NCI-H2081 (cell line): ENCODE measurements at regions not wholly inside any gene's neighbourhood (a gene's known extent, or its start where the extent isn't known, plus 50 kb on each side); places are given as distances from the start of the nearest gene placed in this dataset.
"Not testable (repeated sequence)": the region's sequence is repeated elsewhere in the genome, so short reads cannot be mapped to it uniquely, and the experiment has no call there.

Experiments
- DNase-seq, 2 experiments: peaks; one replicate each; lab custom pipeline; 2025; lab: John Stamatoyannopoulos, UW

DNA sequence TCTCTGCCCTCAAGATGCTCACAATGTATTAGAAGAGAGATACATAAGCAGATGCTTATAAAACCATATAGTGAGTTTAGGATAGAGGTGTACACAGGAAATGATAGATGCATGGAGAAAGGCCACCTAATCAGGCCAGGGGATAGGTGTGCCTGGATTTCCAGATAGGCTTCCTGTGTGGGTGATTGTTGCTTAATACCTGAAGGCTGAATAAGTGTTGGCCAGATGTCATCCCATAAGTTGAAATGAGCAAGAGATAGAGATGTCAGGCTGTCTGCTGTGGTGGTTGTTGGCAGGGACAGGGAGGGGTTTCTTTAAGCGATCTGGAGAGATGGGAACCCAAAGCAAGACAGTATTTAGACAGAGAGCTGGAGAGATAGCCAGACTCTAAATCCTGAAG, 109.8 kb upstream of the SGK1 start:
- no peak for DNase-seq

DNA sequence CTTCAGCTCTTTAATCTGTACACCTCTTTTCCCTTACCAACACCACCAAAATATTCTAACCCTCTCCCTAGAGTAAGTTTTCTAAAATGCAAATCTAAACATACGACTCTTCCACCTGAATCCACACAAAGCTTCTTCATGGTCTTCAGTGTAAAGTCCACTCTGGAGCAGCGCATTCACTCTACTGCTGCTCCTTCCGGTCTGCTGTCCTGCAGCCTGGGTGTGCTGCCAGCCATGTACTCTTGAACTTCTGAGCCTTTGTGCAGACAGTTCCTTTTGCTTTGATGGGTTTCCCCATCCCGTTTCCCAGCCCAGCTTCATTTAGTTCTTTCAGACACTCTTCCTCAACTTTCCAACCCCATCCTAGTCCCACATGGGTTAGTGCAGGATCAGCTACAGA, 108.7 kb upstream of the SGK1 start:
- no peak for DNase-seq

DNA sequence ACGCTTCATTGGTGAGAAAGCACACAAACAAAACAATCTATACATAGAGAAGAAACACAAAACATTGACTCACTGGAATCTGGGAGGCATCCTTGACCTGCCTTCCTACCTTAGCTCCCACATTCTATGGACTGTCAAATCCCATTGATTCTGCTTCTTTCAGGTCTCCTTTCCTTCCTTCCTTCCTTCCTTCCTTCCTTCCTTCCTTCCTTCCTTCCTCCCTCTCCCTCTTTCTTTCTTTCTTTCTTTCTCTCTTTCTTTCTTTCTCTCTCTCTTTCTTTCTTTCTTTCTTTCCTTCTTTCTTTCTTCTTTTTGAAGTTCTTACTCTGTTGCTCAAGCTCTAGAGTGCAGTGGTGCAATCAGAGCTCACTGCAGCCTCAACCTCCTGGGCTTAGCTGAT, 108.0 kb upstream of the SGK1 start:
- not testable (repeated sequence) for DNase-seq

DNA sequence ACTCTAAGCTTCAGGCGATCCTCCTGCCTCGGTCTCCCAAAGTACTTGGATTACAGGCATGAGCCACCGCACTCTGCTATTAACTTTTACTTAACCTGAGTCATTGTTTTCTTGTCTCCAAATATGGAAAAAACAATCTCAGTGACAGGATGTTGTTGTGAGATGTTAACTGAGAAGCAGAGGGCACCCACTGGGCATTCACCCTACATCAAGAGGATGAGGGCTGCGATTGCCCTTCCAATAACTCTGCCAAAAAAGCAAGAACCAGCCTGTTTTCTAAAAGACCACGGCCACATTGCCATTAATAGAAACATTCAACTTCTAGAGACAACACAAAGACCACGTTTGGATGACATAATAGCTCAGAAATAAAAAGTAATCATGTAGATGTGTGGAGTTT, 107.6 kb upstream of the SGK1 start:
- DNase-seq, result no peak

DNA sequence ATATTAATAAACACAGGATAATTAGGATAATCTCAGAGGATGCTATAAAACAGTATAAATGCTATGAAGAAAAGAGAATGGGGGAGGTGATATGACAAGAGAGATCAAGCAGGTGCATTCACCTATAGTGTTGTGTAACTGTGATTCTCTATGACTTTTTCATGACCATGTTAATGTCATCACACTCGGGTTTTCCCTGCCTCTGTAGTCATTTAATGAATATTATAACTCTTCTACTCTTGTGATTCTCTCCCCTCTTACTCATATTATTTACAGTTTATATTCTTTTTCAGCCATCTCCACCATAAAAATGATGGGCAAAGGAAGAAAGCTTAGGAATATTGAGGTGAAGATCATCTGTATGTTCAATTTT, 106.9 kb upstream of the SGK1 start:
- no peak for DNase-seq

DNA sequence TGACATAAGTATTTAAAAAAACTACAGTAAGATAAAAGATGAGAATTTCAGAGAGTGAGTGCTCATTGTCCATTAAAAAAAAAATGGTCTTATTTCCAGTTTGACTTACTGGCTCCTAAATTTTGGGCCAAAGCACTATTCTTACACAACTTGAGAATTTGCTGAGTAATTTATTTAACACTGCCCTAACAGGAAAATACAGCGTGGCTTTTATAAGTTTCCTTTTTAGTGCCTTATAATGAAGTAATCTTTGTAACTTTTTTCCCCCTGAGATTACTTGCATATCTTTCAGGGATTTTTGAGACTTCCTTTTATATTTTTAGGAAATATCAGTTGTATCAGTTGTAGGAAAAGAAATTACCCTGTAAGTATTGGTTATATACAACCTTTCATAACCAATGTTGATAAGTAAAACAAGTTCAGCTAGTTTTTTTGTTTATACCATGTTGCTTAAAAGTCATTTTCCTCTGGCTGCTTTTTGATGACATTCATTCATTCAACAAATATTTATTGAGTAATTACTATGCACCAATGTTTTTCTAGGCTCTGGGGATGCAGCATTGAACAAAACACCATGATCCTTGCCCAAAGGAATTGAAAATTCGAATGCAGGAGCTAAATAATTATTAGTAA, 106.4 kb upstream of the SGK1 start:
- no peak for DNase-seq

DNA sequence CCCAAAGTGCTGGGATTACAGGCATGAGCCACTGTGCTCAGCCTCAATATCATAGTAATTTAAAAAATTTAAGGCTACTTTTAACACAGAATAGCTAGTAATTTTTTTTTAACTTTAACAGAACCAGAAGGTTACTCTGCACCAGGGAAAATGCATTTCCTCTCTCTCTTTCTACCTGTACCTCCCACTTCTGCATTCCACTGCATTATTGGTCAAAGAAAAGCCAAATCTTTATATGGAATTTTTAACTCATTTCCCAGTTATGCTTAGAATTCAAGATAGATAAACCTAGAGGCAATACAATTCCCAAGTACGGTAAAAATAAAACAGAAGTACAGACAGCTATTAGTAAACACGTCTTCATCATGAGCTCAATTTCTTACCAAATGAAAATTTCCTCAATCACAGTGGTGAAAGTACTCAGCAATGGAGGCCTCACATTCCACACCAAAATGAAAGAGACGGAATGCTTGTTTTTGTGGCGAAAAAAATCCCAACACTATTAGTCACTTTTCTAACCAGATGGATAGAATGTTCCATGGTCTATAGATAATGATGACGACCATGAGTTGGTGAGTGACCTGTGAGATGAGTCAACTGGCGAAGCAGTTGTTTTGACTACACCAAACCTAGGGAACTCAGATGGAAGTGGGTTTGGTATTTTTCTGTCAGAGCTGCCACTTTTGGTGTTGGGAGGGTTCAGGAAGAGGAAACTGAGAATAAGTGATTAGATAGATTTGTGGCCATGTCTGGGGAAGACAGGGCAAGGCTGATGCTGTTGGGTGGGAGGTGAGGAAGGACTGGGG, 104.7 kb upstream of the SGK1 start:
- no peak for DNase-seq

DNA sequence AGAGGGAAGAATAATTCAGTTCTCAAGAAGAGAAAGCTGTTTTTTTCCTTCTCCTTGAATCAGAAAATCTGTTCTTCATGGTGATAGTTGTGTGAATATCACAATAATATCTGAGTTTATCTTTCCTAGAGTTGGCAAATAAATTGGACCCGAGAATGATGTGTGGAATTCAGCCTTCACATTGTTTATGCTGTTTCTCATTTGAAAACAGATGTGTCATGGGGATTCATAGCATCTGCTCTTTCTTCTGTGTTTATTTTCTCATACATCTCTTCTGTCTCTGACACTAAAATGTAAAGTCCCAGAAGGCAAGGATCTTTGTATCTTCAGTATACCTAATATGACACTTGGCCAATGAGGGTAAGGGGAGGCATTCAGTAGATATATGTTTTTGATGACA, 103.6 kb upstream of the SGK1 start:
- DNase-seq, result no peak

DNA sequence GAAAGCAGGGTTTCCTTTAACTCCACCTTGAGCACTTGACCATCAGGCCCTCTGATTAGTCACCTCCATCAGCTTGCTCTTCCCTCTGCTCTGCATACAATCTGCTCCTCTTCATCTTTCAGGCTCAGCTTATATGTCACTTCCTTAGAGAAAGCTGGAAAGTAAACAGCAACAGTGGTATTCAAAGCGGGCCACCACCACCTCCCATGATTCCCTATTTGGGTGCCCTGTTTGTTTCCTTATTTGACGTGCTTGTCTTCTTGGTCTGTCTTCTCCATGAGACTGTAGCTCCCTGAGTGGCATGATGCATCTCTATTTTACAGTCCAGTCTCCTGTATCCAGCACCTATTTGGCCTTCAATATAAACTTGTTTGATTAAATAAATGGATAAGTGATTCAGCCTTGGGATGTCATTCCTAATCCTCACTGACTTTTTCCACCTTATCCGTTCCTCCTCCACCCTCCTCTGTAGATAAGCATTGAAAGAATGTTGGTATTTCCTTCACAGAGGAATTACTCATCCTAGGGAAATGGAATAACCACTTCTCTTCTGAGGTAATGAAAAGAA, 102.8 kb upstream of the SGK1 start:
- no peak for DNase-seq

DNA sequence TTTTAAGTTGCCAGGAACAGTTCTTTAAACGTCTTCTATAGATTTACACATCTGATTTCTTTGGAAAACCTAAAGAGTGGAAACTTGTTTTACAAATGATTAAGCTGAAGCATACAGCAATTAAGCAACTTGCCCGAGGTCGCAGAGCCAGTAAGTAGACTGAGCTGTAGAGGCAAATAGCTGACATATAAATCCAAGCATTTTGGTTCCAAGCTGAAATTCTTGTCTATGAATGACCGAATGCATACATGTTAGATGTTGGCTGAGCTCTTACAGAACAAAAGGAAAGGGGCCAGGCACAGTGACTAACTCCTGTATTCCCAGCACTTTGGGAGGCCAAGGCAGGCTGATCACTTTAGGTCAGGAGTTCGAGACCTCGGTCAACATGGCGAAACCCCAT, 101.8 kb upstream of the SGK1 start:
- DNase-seq, result no peak

DNA sequence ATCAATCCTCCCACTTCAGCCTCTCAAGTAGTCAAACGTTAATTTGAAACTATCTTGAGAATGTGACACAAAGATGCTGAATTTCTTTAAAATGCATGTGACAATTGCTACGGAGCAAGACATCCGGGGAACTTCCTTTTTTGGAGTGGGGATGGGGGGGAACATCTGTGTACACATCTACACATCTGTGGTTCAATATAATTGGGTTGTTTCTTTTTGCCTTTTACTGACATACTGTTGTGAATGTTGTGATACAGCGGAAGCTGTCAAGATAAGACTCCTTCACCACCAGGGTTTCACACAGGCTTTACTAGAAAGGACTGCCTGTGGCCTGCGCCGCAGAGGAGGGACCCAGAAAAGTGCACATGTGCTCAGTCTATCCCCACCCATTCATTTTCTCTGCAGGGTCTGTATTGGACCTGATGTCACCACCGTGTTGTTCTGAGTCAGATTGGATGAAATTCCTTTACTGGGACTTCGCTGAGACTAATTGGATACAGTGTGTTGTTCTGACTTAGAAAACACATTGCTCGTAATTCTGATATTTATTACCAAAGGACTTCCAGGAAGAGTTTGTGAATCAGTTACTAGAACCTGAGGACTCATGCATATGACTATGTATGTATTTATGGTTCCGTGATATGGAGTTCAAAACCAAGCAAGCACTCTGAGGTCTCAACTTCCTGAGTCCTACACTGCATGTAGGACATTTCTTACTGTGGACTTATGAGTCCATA, 98.7 kb upstream of the SGK1 start:
- DNase-seq, result no peak

DNA sequence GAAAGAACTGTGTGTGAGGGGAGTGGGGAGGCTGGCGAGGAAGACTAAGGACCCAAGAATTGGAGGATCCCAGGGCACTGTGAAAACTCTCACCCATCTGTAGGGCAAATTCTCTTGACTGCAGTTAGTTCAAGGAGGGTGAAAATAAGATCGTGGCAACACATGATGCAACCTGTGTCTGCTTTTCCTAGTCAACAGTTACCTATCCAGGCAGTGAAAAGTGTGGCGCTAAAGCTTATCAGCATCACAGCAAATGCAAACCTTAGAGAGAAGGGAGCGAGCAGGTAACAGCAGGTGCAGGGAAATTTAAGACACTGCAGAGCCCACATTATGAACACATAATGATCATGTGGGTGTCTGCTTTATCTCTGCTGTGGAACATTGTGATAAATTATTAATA, 97.7 kb upstream of the SGK1 start:
- no peak for DNase-seq

DNA sequence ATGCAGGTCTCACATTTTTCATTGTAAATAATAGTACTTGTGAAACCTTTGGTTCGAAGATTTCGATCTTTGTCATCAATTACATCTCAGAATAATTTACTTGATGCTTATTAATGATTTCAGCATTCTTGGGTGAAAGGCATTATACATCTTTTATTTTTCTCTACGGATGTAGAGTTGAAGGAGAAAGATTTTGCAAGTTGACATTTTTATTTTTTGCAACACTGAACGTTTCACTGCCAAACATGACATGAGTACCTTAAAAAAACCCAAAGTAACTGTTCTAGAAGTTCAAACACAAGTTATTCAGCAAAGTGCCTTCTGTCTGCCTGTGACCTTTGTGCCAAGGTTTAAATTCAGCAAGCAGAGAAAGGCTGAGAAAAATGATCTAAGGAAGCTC, 97.3 kb upstream of the SGK1 start:
- no peak for DNase-seq

DNA sequence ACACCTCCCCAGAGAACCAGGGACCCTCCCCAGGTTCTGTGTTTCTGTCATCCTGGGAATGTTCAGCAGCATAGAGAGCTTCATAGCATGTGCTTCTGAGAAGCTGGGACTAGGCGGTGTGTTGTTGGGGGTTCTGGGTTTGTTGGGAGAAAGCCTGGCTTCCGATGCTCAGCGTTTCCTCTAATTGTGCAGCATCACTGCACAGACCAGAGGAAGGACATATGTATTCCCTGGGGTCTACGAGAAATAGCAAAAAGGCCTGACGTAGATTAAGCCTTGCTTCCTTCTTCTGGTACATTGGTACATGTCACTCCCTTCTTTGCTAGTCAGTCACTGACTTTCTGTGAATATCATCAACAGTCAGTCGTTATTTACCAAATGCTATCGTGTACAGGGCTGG, 96.9 kb upstream of the SGK1 start:
- no peak for DNase-seq

DNA sequence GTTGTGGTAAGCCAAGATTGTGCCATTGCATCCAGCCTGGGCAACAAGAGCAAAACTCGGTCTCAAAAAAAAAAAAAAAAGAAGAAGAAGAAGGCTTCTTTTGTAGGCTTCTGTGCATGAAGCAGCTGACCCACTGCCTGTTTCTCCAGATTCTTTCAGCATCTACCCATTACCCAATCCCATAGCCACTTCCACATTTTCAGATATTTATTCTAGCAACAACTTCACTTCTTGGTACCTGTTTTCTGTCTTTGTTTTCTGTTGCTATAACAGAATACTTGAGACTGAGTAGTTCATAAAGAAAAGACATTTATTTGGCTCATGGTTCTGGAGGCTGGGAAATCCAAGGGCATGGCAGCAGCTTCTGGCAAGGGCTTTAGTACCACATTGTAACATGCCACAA, 95.3 kb upstream of the SGK1 start:
- no peak for DNase-seq

DNA sequence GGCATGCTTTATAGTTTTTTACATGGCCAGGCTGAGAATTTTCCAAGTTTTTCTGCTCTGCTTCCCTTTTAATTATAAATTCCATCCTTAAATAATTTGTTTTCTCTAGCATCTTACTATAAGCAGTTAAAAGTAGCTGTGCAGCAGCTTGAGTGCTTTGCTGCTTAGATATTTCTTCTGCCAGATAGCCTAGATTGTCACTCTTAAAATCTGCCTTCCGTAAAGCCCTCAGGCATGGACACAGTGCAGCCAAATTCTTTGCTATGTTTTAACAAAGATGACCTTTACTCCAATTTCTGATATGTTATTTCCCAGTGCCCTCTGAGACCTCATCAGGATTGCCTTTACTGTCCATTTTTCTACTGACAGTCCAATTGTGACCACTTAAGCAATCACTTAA, 92.6 kb upstream of the SGK1 start:
- DNase-seq, result no peak

DNA sequence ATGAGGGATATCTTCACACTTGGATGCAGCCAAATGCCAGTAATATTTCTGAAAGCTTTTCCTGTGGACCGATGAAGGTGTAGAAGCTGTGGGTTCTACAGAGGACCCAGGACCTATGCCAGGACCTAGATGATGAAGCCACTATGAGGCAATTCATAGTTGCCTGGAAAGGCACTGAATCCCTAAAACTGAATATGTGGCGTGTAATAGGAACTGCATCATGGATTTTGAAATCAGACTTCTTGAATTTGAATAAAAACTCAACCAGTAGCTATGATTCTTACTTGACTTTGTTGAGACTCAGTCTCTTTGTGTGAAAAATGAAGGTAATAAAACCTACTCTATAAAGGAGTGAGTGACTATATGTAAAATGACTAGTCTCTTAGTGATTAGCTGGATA, 89.9 kb upstream of the SGK1 start:
- DNase-seq, result no peak

DNA sequence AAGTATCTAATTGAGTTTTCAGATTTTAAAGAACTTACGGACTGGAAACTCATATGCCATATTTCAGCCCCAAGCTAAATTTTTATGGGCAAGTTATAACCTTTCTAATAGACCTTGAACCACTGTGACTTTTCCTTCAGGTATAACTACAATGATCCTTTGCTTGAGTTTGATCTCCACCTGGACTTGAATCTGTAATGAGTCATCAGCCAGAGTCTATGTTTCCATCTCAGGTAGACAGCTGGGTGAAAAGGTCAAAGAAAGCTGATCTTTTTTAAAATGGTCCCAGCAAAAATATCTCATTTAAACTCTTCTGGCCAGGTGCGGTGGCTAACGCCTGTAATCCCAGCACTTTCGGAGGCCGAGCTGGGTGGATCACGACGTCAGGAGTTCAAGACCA, 88.4 kb upstream of the SGK1 start:
- no peak for DNase-seq

DNA sequence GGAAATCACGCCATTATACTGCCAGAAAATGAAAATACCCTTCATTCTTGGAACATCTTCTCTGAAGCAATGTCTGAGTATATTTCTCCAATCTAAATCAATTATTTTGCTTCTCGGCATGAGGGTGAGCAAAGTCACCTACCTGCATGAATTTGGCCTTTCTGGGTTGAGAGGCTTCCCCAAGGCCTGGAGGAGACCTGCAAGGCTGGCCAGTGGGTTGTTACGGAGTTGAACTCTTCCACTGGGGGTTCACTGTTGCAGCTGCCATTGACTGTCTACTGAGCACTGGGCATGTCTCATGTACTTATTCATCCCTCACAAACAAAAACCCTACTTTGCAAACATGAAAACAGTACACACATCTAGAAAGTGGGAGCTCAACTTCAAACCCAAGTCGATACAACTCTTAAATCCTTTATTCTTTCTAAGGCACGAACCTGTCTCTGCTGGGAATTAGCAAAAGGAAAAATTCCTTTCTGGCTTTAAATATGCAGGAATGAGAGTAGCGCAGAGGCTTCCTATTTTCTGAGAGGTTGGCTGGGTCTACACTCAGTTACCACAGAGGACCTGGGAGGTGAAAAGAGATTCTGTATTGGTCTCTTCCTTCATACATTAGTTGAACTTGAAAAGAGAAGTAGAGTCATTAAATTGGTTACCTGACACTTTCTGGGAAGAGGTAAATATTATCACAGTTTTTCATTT, 87.6 kb upstream of the SGK1 start:
- no peak for DNase-seq

DNA sequence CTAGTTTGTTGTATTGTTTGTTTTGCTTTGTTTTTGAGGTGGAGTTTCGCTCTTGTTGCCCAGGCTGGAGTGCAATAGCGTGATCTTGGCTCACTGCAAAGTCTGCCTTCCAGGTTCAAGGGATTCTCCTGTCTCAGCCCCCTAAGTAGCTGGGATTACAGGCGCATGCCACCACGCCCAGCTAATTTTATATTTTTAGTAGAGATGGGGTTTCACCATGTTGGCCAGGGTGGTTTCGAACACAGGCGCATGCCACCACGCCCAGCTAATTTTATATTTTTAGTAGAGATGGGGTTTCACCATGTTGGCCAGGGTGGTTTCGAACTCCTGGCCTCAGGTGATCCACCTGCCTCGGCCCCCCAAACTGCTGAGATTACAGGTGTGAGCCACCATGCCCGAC, 85.4 kb upstream of the SGK1 start:
- not testable (repeated sequence) for DNase-seq

DNA sequence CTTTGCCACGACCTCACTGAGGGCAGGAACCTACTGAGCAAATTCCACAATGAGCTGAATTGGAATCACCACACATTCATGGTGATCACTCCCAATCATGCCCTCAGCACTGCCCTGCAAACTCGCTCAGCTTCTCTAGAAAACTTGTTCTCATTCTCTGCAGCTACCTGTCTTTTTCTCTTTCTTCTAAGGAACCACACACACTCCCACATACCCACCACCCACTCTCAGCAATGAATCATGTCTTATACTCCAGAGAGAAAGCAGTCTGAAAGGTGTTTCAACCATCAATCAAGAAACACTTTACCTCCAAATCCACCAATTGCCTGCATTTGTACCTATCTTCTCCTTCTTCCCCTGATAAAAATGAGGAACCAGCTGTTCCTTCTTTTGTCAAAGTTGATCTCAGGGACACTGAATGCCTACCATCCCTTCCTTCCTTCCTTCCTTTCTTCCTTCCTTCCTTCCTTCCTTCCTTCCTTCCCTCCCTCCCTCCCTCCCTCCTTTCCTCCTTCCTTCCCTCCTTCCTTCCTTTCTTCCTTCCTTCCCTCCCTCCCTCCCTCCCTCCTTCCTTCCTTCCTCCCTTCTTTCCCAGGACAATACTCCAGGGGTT, 84.6 kb upstream of the SGK1 start:
- no peak for DNase-seq

DNA sequence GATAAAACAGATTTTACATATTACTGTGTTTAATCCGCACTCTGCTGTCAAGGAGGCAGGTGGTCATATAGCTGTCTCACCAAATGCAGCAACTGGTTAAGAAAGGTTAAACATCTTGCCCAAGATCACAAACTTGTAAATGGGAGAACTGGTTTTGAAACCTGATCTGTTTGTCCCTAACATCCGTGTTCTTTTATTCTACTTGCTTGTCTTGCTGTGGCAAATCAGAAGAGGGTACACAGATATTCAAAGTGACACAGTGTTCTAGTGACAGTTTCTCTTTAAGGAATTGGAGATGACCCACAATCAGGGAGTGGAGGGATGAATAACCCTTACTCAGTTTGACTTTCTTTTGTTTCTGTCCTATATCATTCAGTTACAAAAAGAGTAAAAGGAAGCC, 83.0 kb upstream of the SGK1 start:
- DNase-seq, result no peak
